Calu3 (cell line): ENCODE measurements at regions not wholly inside any gene's neighbourhood (a gene's known extent, or its start where the extent isn't known, plus 50 kb on each side); places are given as distances from the start of the nearest gene placed in this dataset.

ENCODE experiments used
- BruUV-seq: library from RNA; stranded (reverse); fragments of 400-500 nt; replicated peaks from 2 replicates; lab custom pipeline; 2021; lab: Mats Ljungman, UMichigan
- CTCF ChIA-PET: fragments of 300-600 bp; sonication (Branson Sonifier 250); formaldehyde crosslinking; loops from one replicate; lab custom pipeline; 2022; ENCODE audit warnings: antibody characterized with exemption; lab: Charles Lee
- DNase-seq: peaks from one replicate; pipeline ENCODE4 v3.0.0; 2022
- H3K27ac Mint-ChIP-seq: one replicate; pipeline ENCODE4 v1.8.0; 2022; ENCODE audit warnings: mixed read lengths; ENCODE audit not compliant: unreplicated experiment
- H3K27me3 Mint-ChIP-seq: one replicate; pipeline ENCODE4 v1.8.0; 2022; ENCODE audit warnings: mixed read lengths; ENCODE audit not compliant: unreplicated experiment
- H3K36me3 Mint-ChIP-seq: one replicate; pipeline ENCODE4 v1.8.0; 2022; ENCODE audit warnings: mild to moderate bottlenecking, moderate library complexity, mixed read lengths; ENCODE audit not compliant: insufficient read depth, unreplicated experiment
- H3K4me1 Mint-ChIP-seq: one replicate; pipeline ENCODE4 v1.8.0; 2022; ENCODE audit warnings: mild to moderate bottlenecking, low read depth, mixed read lengths; ENCODE audit not compliant: unreplicated experiment
- H3K4me3 Mint-ChIP-seq: one replicate; pipeline ENCODE4 v1.8.0; 2022; ENCODE audit warnings: mild to moderate bottlenecking, low read depth, moderate library complexity, mixed read lengths; ENCODE audit not compliant: unreplicated experiment
- H3K9me3 Mint-ChIP-seq: one replicate; pipeline ENCODE4 v1.8.0; 2022; ENCODE audit warnings: low read depth, mixed read lengths; ENCODE audit not compliant: unreplicated experiment
- CTCF ChIP-seq: fragments of 200-600 bp; IDR thresholded peaks from one replicate; pipeline ENCODE4 v1.8.0; 2022; ENCODE audit warnings: antibody characterized with exemption; ENCODE audit not compliant: unreplicated experiment
- intact Hi-C: fragments of 100-400 bp; cut with micrococcal nuclease; formaldehyde crosslinking; loops from one replicate; pipeline ENCODE4 v1.10.0; 2022; ENCODE audit not compliant: unreplicated experiment

GRCh38 chr3:76652524-76652923, 387.4 kb upstream of the ROBO2 start:
- Mint-ChIP-seq H3K27me3 (no peaks in the 10 kb centered on the region), H3K27ac (no peak overlapping the region), H3K36me3 (peaks cover 2% of the 10 kb centered on the region), H3K4me3 (no peak overlapping the region), H3K4me1 (no peaks in the 10 kb centered on the region), H3K9me3 (no peaks in the 10 kb centered on the region)
- TF ChIP-seq CTCF = no peak
- CTCF ChIA-PET = no interaction called here
- DNase-seq = no peak
- intact Hi-C loops = no loop called here
- no TSS peak for BruUV-seq

GRCh38 chr3:76653640-76654251, 386.2 kb upstream of the ROBO2 start:
- H3K27me3 Mint-ChIP-seq = no peaks in the 10 kb centered on the region
- no peaks in the 10 kb centered on the region for H3K9me3 Mint-ChIP-seq
- no peaks in the 10 kb centered on the region for H3K36me3 Mint-ChIP-seq
- CTCF ChIA-PET = no interaction called here
- H3K27ac Mint-ChIP-seq = no peak overlapping the region
- no peak for TF ChIP-seq CTCF
- no peaks in the 10 kb centered on the region for H3K4me1 Mint-ChIP-seq
- intact Hi-C loops = no loop called here
- no peak overlapping the region for H3K4me3 Mint-ChIP-seq
- BruUV-seq = no TSS peak
- no peak for DNase-seq

- CTCF ChIA-PET = no interaction called here
- H3K4me1 Mint-ChIP-seq = no peaks in the 10 kb centered on the region
- no peak overlapping the region for H3K4me3 Mint-ChIP-seq
- H3K27me3 Mint-ChIP-seq = no peaks in the 10 kb centered on the region
- DNase-seq = no peak
- no peaks in the 10 kb centered on the region for H3K36me3 Mint-ChIP-seq
- no peak for TF ChIP-seq CTCF
- intact Hi-C loops = no loop called here
- H3K9me3 Mint-ChIP-seq = peaks cover 4% of the 10 kb centered on the region
- no TSS peak for BruUV-seq
- H3K27ac Mint-ChIP-seq = no peak overlapping the region
Measured at GRCh38 chr3:76656531-76657070, 383.3 kb upstream of the ROBO2 start.

- Mint-ChIP-seq H3K9me3 (peaks cover 4% of the 10 kb centered on the region), H3K27me3 (no peaks in the 10 kb centered on the region), H3K4me3 (no peak overlapping the region), H3K27ac (no peak overlapping the region), H3K36me3 (no peaks in the 10 kb centered on the region), H3K4me1 (no peaks in the 10 kb centered on the region)
- no peak for TF ChIP-seq CTCF
- CTCF ChIA-PET = no interaction called here
- intact Hi-C loops = no loop called here
- no peak for DNase-seq
- no TSS peak for BruUV-seq
Measured at GRCh38 chr3:76657909-76658308, 382.0 kb upstream of the ROBO2 start.
